Stimulated activated CD4-positive, alpha-beta T cell treated with anti-CD3 and anti-CD28 coated beads, Interleukin-15, amount 100 ng/mL, for 24 hours (primary cell): ENCODE measurements at regions not wholly inside any gene's neighbourhood (a gene's known extent, or its start where the extent isn't known, plus 50 kb on each side); places are given as distances from the start of the nearest gene placed in this dataset.
"Not testable (repeated sequence)": the region's sequence is repeated elsewhere in the genome, so short reads cannot be mapped to it uniquely, and the experiment has no call there.

Experiments used
- DNase-seq: peaks from one replicate; pipeline ENCODE4 v3.0.0-alpha.2; 2020

- peak; percentile 1 for DNase-seq
Observed at GRCh38 chr11:21625982-21626381, 566.9 kb upstream of the ANO5 start.

- no peak for DNase-seq
Observed at GRCh38 chr11:21628641-21629040, 564.2 kb upstream of the ANO5 start.

- no peak for DNase-seq
Observed at GRCh38 chr11:21630934-21631478, 561.9 kb upstream of the ANO5 start.

- no peak for DNase-seq
Observed at GRCh38 chr11:21631991-21632390, 560.9 kb upstream of the ANO5 start.

- DNase-seq: no peak
Observed at GRCh38 chr11:21634491-21634890, 558.4 kb upstream of the ANO5 start.

GRCh38 chr11:21634956-21635355, 557.9 kb upstream of the ANO5 start:
- no peak for DNase-seq

- DNase-seq: no peak
Observed at GRCh38 chr11:21635394-21636145, 557.3 kb upstream of the ANO5 start.

GRCh38 chr11:21636561-21636960, 556.3 kb upstream of the ANO5 start:
- no peak for DNase-seq

GRCh38 chr11:21640491-21640890, 552.4 kb upstream of the ANO5 start:
- no peak for DNase-seq

- no peak for DNase-seq
Observed at GRCh38 chr11:21641869-21642268, 551.0 kb upstream of the ANO5 start.

GRCh38 chr11:21646351-21646750, 546.5 kb upstream of the ANO5 start:
- no peak for DNase-seq

GRCh38 chr11:21650961-21651360, 541.9 kb upstream of the ANO5 start:
- no peak for DNase-seq

GRCh38 chr11:21653951-21654421, 538.9 kb upstream of the ANO5 start:
- no peak for DNase-seq

GRCh38 chr11:21656065-21656464, 536.8 kb upstream of the ANO5 start:
- no peak for DNase-seq

- no peak for DNase-seq
Observed at GRCh38 chr11:21658654-21659193, 534.2 kb upstream of the ANO5 start.

GRCh38 chr11:21659377-21659776, 533.5 kb upstream of the ANO5 start:
- DNase-seq: not testable (repeated sequence)

- no peak for DNase-seq
Observed at GRCh38 chr11:21659961-21660360, 532.9 kb upstream of the ANO5 start.

GRCh38 chr11:21675049-21675616, 517.8 kb upstream of the ANO5 start:
- DNase-seq: no peak

GRCh38 chr11:21687643-21688042, 505.2 kb upstream of the ANO5 start:
- DNase-seq: no peak

GRCh38 chr11:21704539-21704938, 488.3 kb upstream of the ANO5 start:
- DNase-seq: no peak

GRCh38 chr11:21707116-21707739, 485.7 kb upstream of the ANO5 start:
- no peak for DNase-seq

- DNase-seq: no peak
Observed at GRCh38 chr11:21710809-21711208, 482.1 kb upstream of the ANO5 start.

- DNase-seq: no peak
Observed at GRCh38 chr11:21711341-21711740, 481.5 kb upstream of the ANO5 start.

- no peak for DNase-seq
Observed at GRCh38 chr11:21723678-21724077, 469.2 kb upstream of the ANO5 start.
